ENCODE measurements at regions not wholly inside any gene's neighbourhood (a gene's known extent, or its start where the extent isn't known, plus 50 kb on each side); places are given as distances from the start of the nearest gene placed in this dataset.

GRCh38 chr15:62566248-62566647 lies 401.2 kb upstream of the C2CD4B start:
- TF ChIP-seq CTCF (conservative IDR thresholded peaks at IDR 0.05) (no peak), ZFX (IDR thresholded peaks at IDR 0.05) (no peak)
- H3K27ac ChIP-seq: no peak overlapping the region

GRCh38 chr15:62567501-62567900 lies 402.4 kb upstream of the C2CD4B start:
- H3K27ac ChIP-seq: no peak overlapping the region
- no peak for TF ChIP-seq CTCF (conservative IDR thresholded peaks at IDR 0.05)
- no peak for TF ChIP-seq ZFX (IDR thresholded peaks at IDR 0.05)

- H3K27ac ChIP-seq: no peak overlapping the region
- TF ChIP-seq ZFX (IDR thresholded peaks at IDR 0.05) (no peak), CTCF (conservative IDR thresholded peaks at IDR 0.05) (no peak)
Observed at GRCh38 chr15:62568004-62568403, 402.9 kb upstream of the C2CD4B start.

- 0 out of 2 replicates have a peak overlapping the region, but pooled peaks have one; percentile 9 for H3K27ac ChIP-seq
- TF ChIP-seq CTCF (conservative IDR thresholded peaks at IDR 0.05) (no peak), ZFX (IDR thresholded peaks at IDR 0.05) (no peak)
Observed at GRCh38 chr15:62568702-62569101, 403.6 kb upstream of the C2CD4B start.

GRCh38 chr15:62569460-62570404 lies 404.6 kb upstream of the C2CD4B start:
- peak overlapping the region; percentile 9; the same call in 1 of the 2 replicates for H3K27ac ChIP-seq
- no peak for TF ChIP-seq CTCF (conservative IDR thresholded peaks at IDR 0.05)
- no peak for TF ChIP-seq ZFX (IDR thresholded peaks at IDR 0.05)

- peak overlapping the region; percentile 27; the same call in 1 of the 2 replicates for H3K27ac ChIP-seq
Observed at GRCh38 chr15:62570405-62570783, 405.3 kb upstream of the C2CD4B start.

More at GRCh38 chr15:62570405-62570783, 405.3 kb upstream of the C2CD4B start:
- no peak for TF ChIP-seq CTCF (conservative IDR thresholded peaks at IDR 0.05)
- no peak for TF ChIP-seq ZFX (IDR thresholded peaks at IDR 0.05)
